Activated CD4-positive, alpha-beta T cell treated with anti-CD3 and anti-CD28 coated beads, Interleukin-2, Interleukin-4, amounts not matched to agents 100 ng/mL and 50 ng/mL, durations not matched to agents 16 hours and 8 hours (primary cell): ENCODE measurements at regions not wholly inside any gene's neighbourhood (a gene's known extent, or its start where the extent isn't known, plus 50 kb on each side); places are given as distances from the start of the nearest gene placed in this dataset.

Experiments used
- DNase-seq: peaks from one replicate; pipeline ENCODE4 v3.0.0-alpha.2; 2020; ENCODE audit warnings: low spot score

DNA sequence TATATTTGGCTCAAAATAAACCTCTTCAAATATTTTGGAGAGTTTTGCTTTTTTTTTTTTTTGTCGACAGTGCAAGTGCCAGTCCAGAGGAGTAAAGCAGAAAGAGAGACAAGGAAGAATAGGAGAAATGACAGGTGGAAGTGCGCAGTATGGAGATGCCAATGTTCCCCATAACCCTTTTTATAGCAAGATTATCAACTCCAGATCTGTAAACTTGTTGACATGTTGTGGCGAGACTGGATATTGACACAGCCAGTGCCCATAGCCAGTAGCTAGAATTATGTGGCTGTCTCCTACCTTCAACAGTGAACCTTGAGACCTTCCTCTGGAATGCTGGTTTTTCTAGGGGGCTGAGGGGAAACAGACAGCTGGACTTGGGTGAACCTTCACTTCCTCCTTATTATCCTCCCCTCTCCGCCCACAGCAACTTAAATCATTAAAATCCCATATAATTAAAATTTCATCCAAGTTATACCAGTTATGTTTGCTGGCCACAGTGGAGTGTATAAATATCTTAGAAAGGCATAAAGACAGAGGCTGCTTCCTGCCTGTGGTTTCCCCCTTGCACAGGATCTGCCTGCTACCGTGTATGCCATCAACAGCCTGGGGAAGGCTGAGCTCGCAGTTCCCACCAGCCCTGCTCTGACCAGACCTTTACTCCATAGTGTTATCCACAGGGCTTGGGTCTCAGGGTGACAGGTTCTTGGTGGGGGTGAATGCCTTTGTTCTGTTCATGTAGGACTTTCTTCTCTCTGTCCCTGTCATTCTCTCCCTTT, 112.3 kb upstream of the ANKH start:
- DNase-seq = no peak

DNA sequence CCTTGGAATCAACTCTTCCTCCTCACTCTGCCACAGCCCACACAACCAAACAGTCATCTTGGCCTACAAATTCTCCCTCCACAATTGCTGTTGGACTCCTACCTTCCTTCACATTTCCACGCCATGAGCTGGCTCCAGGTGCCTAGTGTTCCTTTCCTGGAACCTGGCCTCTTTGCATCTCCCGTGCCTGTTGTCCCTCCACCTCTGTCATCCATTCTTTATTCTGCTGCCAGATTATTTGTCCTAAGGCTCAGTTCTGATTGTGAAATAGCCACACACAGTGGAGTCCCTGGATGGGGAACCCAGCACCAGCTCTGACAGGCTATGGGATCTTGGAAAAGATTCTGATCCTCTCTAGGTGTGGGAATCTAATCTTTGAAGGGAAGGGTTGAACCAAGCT, 109.1 kb upstream of the ANKH start:
- DNase-seq = no peak

DNA sequence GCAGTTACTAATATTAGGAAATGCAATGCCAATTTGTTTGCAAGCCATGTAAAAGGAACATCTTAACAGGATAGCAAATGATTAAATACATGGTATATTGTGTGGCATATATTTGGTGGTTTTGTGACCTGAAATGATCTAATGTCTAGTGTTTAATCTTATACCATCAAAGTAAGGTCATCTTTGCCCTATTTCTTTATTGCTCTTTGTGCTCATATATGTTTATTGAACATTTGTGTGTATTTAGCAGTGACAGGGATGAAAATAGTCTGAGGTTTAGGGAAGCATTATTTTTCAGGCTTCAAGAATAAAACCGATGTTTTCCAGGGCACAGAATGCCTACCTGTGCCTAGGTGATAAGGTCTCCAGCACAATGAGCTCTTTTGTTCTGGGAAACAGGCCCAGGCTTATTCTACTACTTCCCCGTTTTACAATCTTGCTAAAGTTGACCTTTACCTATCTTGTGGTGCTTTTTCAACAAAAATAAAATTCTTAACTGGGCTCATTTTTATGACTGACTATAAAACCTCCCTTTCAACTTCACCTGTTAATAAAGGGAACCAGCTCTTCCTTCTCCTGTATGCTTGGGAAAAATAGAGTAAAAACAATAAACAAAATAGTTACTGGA, 105.6 kb upstream of the ANKH start:
- DNase-seq = no peak

DNA sequence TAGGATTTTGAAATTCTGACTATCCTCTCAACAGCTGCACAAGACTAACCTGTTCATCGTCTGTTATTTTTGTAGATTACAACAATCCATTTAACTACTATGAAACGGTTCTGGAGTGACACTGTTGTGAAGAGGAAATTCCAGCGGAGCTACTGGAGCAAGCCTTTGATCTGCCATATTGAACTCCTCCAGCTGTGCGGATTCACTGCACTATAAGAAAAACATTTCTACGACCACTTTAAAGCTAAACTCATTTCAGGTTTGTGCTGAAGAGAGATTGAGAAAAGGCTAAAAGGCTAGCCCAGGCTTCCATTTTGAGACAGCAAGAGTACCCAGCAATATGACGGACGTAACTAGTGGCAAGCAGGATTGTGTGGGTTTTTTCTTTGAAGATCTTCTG, 104.9 kb upstream of the ANKH start:
- no peak for DNase-seq

DNA sequence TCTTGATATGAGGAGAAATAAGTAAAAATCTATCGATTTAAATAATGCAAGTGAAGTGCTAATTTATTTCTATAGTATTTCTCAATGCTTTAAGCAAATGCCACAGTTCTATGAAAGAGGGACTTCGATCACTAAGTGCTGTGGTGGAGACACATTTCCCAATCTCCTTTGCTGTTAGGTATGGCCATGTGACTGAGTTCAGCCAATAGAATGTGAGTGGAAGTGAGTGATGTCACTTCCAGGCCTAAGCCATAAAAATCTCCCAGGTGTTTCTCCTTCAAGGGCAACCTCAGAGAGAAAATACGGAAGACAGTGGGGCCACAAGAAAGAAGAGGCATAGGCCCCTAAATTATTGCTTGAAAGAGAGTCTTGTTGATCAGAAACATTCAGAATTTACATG, 100.3 kb upstream of the ANKH start:
- DNase-seq = no peak

DNA sequence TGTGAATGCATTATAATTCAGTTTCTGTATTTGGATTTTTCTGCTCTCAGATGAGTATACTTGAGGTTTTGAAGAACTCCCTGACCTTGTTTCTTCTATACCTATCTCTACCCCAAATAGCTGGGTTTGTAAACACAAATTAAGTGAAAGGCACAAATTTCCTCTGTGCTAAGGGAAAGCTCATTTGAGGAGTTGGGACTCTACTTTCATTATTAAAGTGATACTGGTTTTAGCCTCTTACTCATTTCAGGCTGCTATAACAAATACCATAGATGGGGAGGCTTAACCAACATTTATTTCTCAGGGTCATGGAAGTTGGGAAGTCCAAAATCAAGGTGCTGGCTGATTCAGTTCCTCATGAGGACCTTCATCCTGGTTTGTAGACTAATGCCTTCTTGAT, 97.2 kb upstream of the ANKH start:
- DNase-seq = no peak

DNA sequence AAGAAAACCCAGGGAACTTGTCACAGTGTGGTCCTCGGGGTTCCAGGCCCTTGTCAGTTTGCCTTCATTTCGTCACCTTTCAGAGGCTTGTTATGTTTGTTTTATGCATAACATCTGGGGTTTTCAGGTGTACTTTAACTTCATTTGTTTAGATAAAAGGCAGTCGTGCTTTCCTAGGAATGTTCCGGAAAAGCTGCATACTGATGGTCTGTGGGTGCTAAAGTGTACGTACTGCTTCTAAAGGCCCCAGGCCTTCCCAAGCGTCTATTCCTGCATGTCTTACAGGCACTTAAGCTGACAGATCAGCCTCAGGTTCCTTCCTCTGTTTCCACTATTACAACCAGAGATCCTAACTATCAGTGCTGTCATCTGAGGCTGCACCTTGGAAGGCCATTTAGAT, 95.6 kb upstream of the ANKH start:
- no peak for DNase-seq

DNA sequence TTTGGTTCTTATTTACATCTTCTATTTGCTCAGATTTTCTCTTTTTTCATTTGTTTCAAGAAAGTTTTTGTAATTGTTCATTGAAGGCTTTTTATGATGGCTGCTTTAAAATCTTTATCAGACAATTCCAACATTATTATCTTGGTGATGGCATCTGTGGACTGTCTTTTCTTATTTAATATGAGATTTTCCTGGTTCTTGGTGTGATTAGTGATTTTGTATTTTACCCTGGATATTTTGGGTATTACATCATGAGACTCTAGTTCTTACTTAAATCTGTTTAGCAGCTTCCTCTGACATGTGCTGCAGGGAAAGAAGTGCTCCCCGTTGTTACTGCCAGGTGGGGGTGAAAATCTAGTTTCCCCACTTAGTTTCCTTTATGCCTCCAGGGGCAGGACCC, 94.2 kb upstream of the ANKH start:
- no peak for DNase-seq

DNA sequence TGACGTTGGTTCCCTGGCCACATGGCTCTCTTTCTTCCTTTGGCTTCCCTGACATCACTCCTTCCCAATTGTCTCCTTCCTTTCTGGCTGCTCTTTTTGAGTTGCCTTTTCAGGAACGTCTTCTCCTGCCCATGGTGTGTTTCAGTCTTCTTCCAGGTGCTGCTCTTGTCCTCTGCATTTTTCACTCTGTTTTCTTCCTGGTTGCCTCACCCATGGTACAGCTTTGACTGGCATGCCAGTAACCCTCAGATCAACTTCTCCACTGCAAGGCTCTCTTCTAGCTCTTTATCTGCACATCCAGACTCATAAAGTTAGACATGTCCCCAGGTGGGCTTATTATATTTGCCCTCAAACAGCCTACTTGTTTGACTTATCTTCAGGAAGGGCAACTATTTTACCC, 91.0 kb upstream of the ANKH start:
- DNase-seq = no peak

DNA sequence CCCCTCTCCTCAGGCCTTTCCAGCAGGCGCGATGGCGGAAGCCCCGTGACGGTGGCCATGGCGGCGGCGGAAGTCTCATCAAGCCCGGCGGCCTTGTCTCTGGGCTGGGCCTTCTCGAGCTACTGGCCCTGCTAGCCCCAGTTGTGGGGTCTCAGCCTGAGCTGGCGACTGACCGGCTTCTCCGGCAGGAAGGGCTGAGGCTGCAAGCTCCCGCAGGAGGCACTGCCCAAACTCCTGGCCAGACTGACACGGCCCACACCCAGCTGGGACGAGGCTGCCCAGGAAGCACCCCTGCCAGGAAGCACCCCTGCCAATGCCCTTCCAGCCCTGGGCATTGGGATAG, 88.5 kb upstream of the ANKH start:
- no peak for DNase-seq

DNA sequence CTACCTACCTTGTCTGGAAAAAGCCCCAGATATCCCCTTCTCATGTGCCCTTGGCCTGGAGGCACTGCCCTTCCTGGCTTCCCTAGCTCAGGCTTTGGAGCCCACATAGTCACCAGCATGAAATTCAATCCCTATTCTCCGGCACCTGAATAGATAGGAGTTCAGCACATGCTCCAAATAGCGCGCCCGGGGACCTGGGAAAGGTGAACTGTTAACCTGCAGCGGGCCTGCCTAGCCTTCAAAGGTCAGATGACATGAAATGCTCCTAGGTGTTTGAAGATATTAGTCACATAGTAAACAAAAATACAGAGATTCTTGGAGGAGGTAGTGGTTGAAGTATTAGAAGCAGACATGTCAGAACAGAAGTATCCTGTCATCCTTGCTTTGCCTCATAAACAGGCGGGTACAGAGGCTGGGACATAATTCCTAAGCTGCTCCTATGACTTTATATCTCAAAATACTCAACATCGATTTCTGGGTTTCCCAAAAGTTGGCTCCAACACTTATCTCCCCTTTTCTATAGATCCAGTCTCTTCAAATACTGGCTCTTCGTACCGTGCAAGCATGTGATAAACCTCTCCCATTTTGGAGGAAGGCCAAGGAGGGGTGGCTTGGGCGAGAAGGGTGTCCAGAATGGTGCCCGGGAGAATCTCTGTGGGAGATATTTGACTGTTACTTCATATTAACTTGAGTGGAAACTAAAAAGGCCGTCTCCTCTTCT, 88.0 kb upstream of the ANKH start:
- DNase-seq = no peak

DNA sequence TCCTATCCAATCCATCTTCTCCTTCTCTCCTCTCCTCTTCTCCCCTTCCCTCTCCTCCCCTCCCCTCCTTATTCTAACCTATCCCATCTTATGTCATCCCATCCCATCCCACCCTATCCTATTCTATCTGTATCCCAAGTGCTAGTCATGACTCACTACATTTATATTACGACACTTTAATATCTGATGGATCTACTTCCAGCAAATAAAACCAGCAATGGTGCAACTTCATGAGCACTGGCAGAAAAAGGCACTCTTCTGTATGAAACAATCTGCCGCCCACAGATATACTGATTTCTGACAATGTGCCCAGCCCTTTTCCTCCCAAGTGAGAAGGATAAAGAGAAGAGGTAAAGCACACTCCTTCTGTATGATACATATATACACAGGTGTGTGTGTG, 86.6 kb upstream of the ANKH start:
- no peak for DNase-seq

DNA sequence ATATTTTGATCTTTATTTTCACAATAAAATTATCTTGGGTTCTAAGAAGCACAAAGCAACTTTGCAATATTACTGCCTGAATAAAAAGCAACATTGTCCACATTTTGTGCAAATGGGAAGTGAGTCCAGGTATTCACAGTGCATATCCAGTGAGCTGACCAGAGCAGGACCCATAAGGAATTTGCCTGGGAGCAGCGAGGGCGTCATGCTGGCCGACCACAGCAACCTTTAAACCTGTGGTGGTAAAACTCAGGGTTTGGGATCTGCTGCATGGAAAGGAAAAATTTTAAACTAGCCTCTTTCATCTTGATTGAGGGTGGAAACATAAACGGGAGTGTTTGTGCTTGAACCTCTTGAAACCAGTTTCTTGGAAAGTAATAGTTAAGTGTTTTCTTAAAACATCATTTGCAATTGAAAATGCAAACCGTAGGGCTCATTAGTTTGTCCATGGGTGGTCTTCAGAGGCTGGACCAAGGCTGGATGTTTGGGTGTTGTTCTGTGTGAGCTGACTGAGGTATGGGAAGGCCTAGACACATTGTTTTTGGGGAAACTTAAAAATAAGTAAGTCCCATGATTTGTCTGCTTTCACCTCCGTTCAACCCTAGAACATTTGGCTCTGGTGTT, 85.0 kb upstream of the ANKH start:
- no peak for DNase-seq

DNA sequence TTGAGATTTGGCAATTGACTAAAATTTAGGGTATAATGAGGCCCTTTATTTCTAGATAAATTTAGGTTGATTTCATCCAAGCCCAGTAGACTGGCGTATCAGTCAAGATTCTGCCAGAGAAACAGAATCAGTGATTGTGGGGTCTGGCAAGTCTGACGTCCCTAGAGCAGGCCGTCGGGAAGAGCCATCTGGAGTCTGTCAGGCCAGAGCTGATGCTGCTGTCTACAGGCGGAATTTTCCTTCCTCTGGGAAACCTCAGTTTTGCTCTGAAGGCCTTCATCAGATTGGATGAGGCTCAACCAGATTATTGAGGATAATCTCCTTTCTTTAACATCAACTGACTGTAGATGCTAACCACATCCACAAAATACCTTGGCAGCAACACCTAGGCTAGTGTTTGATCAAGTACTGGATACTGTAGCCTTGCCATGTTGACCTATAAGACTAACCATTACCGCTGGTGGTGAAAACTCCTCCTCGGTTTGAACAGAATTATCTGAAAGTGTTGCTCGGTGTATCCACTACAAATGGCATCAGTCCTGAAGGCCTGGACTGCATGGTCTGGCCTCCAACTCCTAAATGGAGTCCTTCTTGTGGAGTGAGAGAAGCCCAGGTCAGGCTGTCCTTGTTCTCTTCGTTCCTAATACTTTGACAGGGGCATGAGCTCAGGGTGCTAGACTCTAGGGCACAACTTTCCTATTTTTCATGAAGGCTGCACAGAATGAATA, 83.2 kb upstream of the ANKH start:
- DNase-seq = no peak

DNA sequence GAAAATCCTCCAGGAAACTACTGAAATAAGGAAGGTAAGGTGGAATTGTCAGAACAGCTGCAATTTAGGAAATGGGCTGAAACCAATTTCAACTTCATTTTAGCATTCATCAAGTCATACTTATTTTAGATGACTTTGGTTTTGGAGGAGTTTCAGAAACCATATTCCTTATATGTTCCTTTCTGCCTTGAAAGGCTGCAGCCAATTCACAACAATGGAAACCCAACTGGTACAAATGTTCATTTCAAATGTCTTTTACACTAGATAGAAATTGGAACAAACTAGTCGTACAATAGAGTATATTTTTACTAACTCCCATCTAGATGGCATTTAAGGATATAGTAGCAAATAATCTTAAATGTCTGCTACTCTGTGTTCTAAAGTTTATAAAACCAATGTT, 82.6 kb upstream of the ANKH start:
- no peak for DNase-seq

DNA sequence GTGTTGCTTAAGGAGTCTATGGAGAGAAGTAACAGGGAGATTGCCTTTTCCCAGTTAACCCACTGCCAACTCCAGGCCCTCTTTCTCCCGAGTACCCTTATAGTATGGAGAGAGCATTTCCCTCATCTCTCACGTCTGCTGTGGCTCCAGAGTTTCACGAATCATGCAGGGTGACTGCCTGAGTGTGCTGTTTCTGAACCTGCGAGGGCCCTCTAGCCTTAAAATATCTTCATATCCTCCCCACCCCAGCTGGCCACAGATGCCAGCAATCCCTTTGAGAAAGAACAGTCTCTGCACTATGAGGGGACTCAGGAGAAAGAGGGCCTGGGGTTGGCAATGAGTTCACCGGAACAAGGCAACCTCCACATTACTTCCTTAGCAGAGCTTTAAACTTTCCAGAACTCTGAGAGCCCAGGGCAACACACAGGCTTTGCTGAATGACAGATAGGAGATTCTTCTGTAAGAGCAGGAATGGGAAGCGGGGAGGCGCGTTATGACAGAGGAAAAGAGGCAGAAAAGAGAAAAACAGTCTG, 81.6 kb upstream of the ANKH start:
- DNase-seq = no peak

DNA sequence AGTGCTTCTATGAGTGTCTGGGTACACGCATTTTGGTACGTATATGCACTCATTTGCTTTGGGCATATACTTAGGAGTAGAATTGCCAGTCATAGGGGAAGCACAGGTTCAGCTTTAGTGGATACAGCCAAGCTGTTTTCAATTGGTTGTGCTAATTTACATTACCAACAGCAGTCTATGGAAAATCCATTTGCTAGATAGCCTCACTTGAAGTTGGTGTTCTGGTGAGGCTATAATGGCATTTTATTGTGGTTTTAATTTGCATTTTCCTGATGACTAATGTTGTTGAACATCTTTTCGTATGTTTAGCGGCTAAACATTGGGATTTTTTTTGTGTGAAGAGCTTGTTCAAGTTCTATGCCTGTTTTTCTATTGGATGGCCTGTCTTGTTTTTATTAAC, 76.8 kb upstream of the ANKH start:
- DNase-seq = no peak

DNA sequence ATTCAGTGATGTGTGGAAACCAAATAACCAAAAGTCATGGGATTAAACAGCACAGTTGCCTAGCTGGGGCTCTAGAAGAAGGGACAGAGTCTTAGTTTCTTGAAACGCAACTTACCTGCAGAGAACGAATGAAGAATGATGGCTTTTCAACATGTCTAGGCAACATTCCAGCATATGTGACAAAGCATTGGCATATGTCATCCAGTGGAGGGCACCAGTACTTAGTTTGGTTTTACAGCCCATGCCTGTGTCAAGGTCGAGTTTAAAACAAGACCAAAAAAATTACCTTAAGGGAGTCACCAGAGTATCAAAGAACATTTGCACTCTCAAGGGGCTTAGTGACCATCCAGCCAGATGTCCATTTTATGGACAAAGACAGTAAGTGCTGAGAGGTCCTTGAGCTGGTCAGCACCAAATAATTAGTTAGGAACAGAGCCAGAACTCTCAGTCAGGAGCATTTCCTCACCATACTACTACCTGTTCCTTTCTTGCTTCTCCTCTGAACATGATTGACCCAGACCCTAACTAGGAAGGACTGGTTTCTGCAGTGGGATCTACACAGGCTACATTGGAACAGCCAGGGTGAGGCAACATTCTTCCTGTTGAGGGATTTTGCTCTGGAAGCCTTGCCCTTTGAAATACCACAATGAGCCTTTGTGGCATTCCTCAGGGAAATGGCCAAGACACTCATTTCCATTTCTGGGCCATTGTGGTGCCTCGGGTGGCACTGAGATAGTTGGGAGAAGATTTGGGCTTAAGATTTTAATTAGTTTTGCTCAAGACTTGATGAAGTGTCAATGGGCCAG, 75.4 kb upstream of the ANKH start:
- DNase-seq = peak; percentile 34

DNA sequence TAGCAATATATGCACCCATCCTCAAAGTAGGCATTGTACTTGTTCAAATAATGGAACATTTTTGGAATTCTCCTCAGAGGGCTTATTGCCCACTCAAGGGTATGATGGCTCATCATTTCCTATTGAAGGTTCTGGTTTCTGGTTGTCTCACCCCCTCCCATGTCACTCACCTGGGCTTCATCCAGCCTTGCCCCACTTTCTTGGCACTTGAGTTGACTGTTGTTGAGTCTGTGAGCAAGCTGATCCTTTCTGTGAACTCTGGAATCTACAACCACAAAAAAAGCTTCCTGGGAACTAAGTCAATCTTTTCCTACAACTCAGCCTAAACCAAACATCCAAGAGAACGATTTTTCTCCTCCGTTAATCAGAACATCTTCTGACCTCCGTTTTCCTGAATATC, 73.9 kb upstream of the ANKH start:
- no peak for DNase-seq

DNA sequence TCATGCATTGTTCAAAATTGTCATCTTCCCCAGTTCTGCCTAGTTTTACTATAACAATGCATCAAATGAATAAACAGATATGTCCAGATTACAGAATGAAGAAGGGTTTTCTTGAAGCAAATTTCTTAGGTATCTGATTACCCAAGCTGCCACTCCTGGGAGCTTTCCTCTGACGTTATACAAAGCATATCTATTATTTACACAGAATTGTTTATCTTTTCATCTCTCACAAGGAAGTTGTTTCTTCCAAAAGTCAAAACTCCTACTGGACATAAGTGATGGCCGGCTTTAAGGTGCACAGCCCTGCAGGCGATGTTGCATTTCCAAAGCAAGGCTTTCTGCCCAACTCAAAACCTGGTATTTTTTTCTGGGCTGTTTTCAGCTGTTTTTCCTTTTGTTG, 73.4 kb upstream of the ANKH start:
- no peak for DNase-seq

DNA sequence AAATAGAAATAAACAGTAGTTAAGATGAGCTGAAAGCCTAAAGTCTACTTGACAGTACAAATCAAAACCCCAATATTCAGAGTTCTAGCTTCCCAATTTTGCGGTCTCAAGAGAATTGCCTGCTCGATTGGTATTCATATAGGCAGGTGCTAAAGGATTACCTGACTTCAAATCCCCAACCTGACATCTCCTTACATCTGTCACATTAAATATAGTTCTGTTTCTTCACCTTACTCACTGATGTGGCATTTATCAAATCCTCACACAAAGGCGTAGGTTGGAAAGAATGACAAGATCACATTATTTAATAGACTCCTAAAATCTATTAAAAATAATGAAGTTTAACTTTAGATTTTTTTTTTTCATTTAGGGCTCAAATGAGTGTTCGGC, 72.8 kb upstream of the ANKH start:
- no peak for DNase-seq
